Nephron (organoid): ENCODE measurements at regions not wholly inside any gene's neighbourhood (a gene's known extent, or its start where the extent isn't known, plus 50 kb on each side); places are given as distances from the start of the nearest gene placed in this dataset.

ENCODE experiments used
- H3K27ac Mint-ChIP-seq, 3 experiments: 2 replicates each; pipeline ENCODE4 v1.8.0; 2020; ENCODE audit warnings: mixed read lengths in 3 of 3, mild to moderate bottlenecking in 2 of 3, moderate library complexity in 1 of 3
- H3K27me3 Mint-ChIP-seq: 2 replicates; pipeline ENCODE4 v1.8.0; 2021; ENCODE audit warnings: low read depth, mild to moderate bottlenecking, moderate library complexity, mixed read lengths
- H3K36me3 Mint-ChIP-seq: 2 replicates; pipeline ENCODE4 v1.8.0; 2020; ENCODE audit warnings: low read depth, mixed read lengths
- H3K4me1 Mint-ChIP-seq: 2 replicates; pipeline ENCODE4 v1.8.0; 2020; ENCODE audit warnings: mixed read lengths
- H3K4me3 Mint-ChIP-seq, 3 experiments: 2 replicates each; pipeline ENCODE4 v1.8.0; 2020; ENCODE audit warnings: mild to moderate bottlenecking in 3 of 3, mixed read lengths in 3 of 3, moderate library complexity in 2 of 3
- H3K9me3 Mint-ChIP-seq: 2 replicates; pipeline ENCODE4 v1.8.0; 2020; ENCODE audit warnings: mixed read lengths
- CTCF ChIP-seq, 3 experiments: fragments of 200-600 bp; sonication (generic); IDR thresholded peaks; one replicate each; pipeline ENCODE4 v1.5.0; 2021; ENCODE audit warnings: antibody characterized with exemption in 3 of 3; ENCODE audit not compliant: unreplicated experiment in 3 of 3

- H3K36me3 Mint-ChIP-seq = no peaks in the 10 kb centered on the region
- no peaks in the 10 kb centered on the region for H3K27me3 Mint-ChIP-seq
- peaks cover 45% of the 10 kb centered on the region for H3K9me3 Mint-ChIP-seq
- H3K4me1 Mint-ChIP-seq = no peaks in the 10 kb centered on the region
- no peak overlapping the region for H3K4me3 Mint-ChIP-seq
- H3K27ac Mint-ChIP-seq = no peak overlapping the region
- no peak for TF ChIP-seq CTCF (IDR thresholded peaks at IDR 0.05; ENCODE audit: unreplicated experiment in 3 of 3)
Observed at GRCh38 chr14:105861985-105862465, 335.6 kb downstream of the TMEM121 start.

- Mint-ChIP-seq H3K4me3 (no peak overlapping the region), H3K27me3 (no peaks in the 10 kb centered on the region), H3K27ac (no peak overlapping the region), H3K4me1 (no peaks in the 10 kb centered on the region), H3K9me3 (peaks cover 44% of the 10 kb centered on the region), H3K36me3 (no peaks in the 10 kb centered on the region)
- TF ChIP-seq CTCF (IDR thresholded peaks at IDR 0.05; ENCODE audit: unreplicated experiment in 3 of 3) = no peak
Observed at GRCh38 chr14:105862581-105863239, 336.3 kb downstream of the TMEM121 start.

GRCh38 chr14:105863296-105864108 lies 337.1 kb downstream of the TMEM121 start:
- Mint-ChIP-seq H3K9me3 (peaks cover 44% of the 10 kb centered on the region), H3K27ac (no peak overlapping the region), H3K4me1 (no peaks in the 10 kb centered on the region), H3K27me3 (no peaks in the 10 kb centered on the region), H3K36me3 (no peaks in the 10 kb centered on the region), H3K4me3 (no peak overlapping the region)
- TF ChIP-seq CTCF (IDR thresholded peaks at IDR 0.05; ENCODE audit: unreplicated experiment in 3 of 3) = no peak

- Mint-ChIP-seq H3K9me3 (peaks cover 47% of the 10 kb centered on the region), H3K4me3 (no peak overlapping the region), H3K27ac (no peak overlapping the region), H3K36me3 (no peaks in the 10 kb centered on the region), H3K27me3 (no peaks in the 10 kb centered on the region), H3K4me1 (no peaks in the 10 kb centered on the region)
- TF ChIP-seq CTCF (IDR thresholded peaks at IDR 0.05; ENCODE audit: unreplicated experiment in 3 of 3) = no peak
Observed at GRCh38 chr14:105864116-105864515, 337.7 kb downstream of the TMEM121 start.

GRCh38 chr14:105864651-105865265 lies 338.4 kb downstream of the TMEM121 start:
- Mint-ChIP-seq H3K27ac (no peak overlapping the region), H3K9me3 (peaks cover 52% of the 10 kb centered on the region), H3K36me3 (no peaks in the 10 kb centered on the region), H3K4me3 (no peak overlapping the region), H3K4me1 (no peaks in the 10 kb centered on the region), H3K27me3 (no peaks in the 10 kb centered on the region)
- TF ChIP-seq CTCF (IDR thresholded peaks at IDR 0.05; ENCODE audit: unreplicated experiment in 3 of 3) = no peak
